NCI-H2107 (cell line): ENCODE measurements at regions not wholly inside any gene's neighbourhood (a gene's known extent, or its start where the extent isn't known, plus 50 kb on each side); places are given as distances from the start of the nearest gene placed in this dataset.
"Not testable (repeated sequence)": the region's sequence is repeated elsewhere in the genome, so short reads cannot be mapped to it uniquely, and the experiment has no call there.

ENCODE experiments used
- DNase-seq: peaks from one replicate; lab custom pipeline; 2025; lab: John Stamatoyannopoulos, UW

DNA sequence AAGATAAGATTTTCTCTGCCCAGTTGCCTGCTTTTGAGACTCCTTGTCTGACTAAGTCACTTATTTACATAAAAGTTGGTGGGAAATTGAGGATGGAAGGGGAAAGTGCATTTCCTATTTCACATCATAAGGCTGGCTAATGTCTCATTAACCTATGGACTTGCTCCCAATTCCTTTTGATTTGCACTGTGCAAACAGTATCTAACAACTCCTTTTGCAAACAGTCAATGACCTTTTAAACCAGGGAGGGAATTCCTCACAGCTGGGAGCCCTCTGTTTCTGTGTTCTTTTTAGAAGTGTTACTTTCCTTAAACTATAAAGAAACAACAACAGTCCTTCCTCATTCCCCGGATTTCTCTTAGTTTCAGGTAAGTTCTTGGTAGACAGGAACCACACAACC lies 272.8 kb downstream of the RND3 start:
- DNase-seq, result no peak

DNA sequence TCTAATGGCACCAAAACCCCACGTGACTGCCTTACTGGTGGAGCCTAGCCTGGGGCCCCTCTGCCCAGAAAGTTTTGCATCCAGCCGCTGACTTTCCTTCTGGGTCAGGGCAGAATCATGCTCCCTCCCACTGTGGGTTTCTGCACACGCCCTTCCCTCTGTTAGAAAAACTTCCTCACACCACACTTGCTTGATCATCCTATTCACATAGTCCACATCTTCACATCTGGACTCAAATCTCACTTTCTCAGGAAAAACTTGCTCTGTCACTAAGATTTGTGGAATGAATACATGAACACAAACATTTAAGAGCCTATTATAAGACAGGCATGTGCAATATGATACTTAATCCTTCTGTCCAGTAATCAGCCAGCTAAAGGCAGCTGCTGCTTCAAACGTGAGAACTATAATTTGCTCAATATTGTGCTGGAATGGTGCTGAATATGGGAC lies 274.7 kb downstream of the RND3 start:
- no peak for DNase-seq

DNA sequence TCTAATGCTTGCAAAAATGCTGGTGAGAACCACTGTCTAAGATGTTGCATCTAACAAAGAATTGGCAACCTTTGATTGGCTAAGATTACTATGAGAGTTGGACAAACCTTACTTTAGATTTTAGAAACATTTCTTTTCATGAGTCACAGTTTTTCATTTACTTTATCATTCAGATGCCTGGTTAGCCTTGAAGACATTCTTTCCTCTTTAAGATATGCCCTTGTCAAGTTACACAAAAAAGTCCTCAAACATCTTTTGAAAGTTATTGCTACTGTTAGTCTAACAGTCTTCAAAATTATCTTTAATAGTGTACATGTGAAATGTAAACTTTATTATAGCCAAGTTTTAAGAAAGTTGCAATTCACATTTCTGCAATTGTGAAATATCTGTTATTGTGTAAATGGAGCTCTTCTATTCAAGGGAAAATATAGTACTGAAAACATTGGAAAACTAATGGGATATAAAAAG lies 276.3 kb downstream of the RND3 start:
- no peak for DNase-seq

DNA sequence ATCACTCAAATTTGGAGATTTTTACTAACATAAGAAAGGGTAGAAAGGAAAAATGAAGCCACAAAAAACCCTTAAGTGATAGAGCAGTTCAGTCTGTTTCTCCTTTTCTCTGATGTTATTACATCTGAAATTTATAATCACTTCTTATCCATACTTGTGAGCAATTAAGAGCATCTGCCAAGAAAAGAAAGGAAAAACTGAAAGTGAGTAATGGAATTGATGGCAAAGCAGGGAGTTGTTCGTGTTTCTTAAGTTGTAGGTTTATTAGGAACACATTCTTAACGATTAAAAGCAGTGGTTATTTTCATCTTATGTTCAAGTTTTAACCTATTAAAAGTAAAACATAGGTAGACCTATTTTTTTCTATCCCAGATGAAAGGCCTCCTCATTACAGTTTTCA lies 277.7 kb downstream of the RND3 start:
- DNase-seq, result no peak

DNA sequence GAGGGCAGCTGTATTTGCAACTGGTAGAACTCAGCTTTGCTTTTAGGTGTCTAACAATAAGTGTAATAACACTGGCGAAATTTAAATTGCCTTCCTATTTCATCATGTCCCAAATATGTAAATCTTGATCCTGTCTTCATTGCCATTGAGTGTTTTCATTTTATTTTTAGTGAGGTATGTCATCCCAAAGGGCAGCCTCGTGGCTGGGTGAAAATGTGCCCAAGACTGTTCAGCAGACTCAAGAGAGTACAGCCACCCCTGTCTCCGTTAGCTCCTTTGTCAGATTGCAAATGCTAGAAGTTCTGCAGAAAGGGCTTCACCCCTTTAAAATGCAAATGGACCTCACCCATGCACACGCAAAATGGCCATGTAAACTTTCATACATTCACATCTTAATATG lies 278.8 kb downstream of the RND3 start:
- no peak for DNase-seq

DNA sequence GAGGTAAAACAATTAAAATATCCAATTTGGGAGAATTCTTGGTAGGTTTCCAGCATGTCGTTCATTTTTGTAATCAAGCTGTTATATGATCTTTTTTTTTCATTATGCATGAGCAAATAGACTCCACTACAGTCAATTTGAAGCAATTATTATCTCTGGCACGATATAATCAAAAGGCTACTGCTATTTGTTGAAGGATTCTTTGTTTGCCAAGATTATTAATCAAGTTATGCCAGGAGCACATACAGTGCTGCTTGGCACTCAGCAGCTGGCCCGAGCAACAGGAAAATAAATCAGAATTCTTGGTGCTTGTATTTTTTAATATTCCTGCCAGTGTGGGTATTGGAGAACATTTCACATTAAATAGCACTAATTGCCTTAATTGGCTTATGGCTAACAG lies 279.5 kb downstream of the RND3 start:
- no peak for DNase-seq

DNA sequence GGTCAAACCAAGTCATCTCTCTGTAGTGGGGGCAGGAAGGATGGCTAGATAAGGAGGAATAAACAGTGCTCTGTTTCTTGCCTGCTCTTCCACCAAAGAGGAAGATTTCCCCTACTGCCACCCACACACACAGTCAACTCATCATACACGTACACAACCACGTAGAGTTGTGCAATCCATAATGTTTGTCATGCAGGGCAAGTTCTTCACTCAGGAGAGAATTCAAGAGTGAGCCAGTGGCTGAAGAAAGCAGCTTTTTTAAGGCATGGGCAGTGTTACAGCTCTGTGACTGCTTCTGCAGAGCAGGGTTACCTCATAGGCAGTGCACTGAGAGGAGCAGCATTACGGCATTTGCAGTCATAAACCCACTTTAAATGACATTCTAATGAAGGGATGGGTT lies 283.0 kb downstream of the RND3 start:
- no peak for DNase-seq

DNA sequence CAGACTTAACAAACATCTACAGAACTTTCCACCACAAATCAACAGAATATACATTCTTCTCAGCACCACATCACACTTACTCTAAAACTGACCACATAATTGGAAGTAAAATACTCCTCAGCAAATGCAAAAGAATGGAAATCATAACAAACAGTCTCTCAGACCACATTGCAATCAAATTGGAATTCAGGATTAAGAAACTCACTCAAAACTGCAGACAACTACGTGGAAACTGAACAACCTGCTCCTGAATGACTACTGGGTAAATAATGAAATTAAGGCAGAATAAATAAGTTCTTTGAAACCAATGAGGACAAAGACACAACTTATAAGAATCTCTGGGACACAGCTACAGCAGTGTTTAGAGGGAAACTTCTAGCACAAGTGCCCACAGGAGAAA lies 292.7 kb downstream of the RND3 start:
- DNase-seq, result not testable (repeated sequence)

DNA sequence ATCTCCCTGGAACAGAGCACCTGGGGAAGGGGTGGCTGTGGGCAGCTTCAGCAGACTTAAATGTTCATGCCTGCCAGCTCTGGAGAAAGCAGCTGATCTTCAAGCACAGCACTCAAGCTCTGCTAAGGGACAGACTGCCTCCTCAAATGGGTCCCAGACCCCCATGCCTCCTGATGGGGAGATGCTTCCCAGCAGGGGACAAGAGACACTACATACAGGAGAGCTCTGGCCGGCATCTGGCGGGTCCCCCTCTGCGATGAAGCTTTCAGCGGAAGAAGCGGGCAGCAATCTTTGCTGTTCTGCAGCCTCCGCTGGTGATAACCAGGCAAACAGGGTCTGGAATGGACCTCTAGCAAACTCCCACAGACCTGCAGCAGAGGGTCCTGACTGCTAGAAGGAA lies 294.8 kb downstream of the RND3 start:
- no peak for DNase-seq

DNA sequence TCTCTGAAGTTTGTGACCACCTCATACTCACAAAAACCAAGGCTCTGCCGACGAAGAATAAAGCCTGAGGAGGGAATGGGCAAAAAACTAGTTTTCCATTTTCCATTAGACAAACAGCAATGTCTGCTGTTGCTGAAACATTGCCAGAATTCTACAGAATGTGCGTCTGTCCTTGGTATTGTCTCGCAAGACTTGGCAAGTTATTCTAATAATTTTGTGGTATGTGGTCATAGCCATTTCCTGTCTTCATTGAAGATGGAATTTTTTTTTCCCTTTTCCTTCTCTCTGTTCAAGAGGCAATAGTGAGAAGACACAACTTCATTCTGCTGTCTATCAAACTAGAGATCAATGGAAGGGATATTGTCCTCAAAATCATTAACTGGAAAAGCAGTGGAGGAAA lies 296.1 kb downstream of the RND3 start:
- no peak for DNase-seq

DNA sequence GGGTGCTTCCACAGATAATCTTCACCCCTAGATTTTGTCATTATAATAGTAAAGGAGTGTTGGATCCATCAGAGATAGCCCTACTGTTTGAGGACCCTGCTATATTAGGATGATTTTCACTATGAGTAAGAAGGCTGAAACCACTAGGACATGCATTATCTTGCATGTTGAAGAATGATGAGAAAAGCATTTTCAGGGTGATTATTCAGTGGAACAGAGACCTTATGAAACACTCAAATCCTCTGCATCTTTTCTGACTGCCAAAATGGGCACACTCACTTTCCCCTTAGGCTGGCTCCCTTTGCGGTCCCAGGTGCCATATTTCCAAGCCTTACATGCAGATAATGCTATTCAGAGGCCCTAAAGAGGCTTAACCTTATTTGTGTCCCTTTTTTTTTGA lies 296.9 kb downstream of the RND3 start:
- no peak for DNase-seq

DNA sequence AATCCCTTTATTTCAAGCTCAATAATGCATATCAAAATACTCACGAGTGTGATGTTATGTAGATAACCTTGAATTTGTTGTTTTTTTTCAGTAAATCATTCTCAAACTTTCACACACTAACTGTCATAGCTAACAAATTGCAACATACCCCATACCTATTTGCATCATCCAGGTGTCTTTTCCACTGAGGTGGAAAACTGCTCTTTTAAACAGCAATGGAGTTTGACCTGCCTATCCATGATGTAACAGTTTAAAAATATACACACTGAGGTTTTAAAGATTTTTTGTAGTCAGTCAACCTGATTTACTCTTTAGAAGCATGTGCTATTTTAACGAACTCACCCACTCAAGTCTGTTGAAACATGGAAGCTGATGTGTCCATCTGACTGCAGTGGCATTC lies 298.7 kb downstream of the RND3 start:
- no peak for DNase-seq

DNA sequence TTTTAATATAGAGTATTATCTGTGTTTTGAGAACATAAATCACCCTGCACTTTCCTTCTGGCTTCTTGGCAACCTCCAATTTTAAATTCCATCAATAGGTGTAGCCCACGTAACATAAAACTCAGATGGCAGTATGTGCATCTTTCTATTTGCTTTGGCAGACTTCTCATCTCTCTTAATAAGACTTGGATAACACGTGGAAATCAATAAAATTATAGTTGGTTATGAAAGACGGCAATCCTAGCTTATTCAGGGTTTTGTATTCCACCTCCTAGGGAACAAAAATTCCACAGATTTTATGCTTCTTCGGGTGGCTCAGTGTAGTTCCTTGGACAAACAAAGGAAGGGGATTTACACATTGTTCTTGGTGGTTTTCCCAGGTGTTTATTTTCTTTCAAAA lies 299.3 kb downstream of the RND3 start:
- no peak for DNase-seq

DNA sequence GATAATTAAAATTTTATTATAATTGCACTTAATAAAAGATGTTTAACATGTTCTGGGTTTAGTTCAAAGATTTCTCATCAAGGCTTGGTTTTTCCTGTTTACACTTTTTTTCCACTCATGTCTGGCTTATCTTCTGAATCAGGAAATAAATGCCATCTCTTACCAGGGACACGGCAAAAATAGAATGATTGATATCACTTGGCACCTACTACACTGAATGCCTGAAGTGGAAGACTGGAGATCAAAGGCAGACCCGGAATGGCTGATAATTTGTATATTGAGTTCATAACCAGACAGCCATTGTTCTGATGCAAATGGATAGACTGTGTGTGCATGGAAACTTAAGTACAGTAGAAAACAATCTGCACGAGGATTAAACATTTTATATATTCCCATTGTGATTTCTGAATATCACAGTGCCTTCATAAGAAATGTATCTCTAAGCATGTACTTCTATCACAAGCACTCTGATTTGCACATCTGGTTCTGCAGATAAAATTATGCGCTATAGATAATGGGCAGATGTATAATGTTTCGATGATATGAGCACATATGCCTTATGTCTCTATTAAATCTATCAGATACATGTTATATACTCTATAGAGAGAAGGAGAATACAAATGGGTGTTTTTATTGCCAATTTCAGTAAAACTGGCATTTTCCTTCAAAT lies 304.8 kb downstream of the RND3 start:
- no peak for DNase-seq

DNA sequence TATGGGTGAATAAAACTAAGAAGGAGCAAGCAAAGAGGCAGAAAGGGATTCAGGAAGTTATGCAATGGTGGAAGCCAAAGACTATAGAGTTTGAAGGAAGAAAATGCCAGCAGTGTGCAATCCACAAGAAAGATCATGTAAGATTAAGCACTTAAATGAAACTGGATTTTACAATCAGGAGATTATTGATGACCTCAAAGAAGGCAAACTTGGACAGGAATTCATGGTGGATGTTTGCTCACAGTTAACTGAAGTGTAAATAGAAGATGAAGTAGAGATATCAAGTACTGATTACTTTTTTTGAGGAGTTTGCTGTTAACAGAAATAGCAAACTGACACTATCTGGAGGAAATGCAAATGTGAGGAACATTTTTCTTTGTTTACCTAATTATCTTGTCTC lies 308.9 kb downstream of the RND3 start:
- no peak for DNase-seq

DNA sequence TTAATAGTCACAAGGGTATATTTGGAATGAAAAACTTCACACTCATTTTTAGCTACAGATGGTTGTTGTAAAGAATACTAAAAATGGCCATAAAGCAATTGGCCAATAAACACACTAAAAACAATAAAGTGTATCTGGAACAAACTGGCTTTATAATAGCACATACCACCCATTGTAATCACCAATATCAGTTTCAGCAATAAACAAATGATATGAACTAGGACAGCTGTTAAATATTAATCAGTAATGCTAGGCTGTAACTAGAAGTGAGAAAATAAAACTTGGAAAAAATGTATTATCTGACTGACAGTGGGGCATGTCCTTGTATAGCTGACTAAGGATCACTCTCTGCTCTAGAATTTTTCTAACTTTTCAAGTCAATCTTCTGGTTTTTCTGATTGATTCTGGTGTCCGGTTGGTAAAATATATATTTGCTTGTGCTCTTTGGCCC lies 312.5 kb downstream of the RND3 start:
- DNase-seq, result no peak

DNA sequence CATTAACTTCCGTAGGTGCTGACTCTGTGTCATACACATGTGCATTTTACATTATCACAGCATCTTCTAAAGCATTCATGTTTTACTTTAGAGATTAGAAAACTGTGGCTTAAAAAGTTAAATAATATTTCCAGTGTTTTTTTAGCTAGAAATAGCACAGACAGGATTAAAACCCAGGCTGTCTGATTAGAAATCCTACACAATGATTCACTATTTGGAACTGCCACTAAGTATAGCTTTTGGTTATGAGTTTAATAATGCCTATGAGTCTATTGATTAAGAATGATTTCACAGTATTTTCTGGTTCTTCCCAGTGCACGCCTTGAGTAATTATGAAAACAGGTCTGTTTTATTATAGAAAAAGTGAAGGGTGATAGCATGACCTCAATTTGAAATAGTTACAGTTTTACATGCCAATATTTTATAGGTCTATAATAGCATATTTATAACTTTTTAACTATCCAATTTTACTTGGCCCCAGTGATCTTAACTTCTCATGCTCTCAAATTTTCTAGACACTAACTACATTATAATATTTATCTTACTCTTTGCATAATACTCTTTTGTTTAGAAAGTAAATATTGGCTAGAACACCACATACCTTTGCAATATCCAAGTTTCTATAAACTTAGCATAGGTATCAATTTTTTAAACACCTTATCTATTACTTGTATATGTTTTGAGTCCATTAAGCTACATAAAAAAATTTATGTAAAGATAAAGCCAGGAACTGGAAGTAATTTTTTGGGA lies 313.2 kb downstream of the RND3 start:
- no peak for DNase-seq

DNA sequence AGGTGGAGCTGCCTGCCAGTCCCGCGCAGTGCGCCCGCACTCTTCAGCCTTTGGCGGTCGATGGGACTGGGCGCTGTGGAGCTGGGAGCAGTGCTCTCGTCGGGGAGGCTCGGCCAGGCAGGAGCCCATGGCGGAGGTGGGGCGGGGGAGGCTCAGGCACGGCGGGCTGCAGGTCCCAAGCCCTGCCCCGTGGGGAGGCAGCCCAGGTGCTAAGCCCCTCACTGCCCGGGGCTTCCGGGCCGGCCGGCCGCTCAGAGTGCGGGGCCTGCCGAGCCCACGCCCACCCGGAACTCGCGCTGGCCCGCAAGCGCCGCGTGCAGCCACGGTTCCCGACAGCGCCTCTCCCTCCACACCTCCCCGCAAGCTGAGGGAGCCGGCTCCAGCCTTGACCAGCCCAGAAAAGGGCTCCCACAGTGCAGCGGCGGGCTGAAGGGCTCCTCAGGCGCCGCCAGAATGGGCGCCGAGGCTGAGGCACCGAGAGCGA lies 316.4 kb downstream of the RND3 start:
- no peak for DNase-seq

DNA sequence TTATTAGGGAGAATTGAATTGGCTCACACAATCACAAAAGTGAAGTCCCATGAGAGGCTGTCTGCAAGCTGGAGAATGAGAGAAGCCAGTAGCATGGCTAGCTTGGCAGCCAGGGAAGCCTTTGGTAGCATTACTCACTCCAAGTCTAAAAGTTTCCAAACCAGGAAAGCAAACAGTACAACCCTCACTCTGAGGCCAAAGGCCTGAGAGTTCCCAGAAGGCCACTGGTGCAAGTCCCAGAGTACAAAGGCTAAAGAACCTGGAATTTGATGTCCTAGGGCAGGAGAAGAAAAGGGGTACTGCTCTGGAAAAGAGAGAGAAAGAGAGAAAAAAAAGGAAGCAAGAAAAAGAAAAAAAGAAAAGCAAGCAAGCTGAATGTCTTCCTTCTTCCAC lies 318.2 kb downstream of the RND3 start:
- DNase-seq, result no peak

DNA sequence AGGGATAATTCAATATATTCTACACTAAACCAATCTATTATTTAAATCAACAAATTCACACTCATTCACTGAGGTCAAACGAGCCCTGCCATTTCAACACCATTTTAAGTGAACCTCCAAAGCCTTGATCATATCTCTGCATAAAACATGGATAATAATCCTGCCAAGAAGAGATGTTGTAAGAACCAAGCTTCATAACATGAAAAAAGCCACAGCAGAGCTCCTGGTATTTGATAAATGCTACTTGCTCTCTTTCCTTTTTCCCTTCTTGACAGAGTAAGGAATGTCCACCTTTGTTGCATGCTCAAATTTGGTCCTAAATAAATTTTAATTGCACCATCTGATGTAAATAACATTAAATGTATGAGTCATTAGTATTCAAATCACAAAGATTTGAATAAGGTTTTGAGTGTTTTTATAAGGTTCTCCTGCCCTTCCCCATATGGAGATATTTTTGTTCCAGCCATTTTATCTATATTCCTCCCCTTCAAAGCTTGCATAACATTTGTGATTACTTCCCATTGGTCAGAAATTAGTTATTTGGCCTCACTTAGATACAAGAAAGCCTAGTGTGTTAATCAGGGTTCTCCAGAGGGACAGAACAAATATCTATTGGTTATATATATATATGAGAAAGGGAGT lies 318.8 kb downstream of the RND3 start:
- DNase-seq, result no peak

DNA sequence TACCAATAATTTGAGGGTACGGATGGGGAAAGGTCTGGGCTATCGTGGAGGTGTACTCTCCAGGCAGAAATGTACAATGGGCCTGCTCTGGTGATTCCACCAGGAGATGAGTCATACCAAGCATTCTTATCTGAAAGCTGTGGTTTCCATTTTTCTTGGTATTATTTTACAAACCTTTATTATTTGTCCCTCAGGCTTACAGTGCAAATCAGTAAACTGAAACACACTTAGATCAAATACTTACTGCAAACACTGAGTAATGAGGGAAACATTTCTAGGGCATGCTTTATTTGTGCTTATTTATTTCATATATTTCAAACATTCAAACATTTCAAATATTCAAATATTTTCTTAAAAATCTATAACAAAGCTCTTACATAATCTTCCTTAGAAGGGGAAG lies 319.8 kb downstream of the RND3 start:
- no peak for DNase-seq

DNA sequence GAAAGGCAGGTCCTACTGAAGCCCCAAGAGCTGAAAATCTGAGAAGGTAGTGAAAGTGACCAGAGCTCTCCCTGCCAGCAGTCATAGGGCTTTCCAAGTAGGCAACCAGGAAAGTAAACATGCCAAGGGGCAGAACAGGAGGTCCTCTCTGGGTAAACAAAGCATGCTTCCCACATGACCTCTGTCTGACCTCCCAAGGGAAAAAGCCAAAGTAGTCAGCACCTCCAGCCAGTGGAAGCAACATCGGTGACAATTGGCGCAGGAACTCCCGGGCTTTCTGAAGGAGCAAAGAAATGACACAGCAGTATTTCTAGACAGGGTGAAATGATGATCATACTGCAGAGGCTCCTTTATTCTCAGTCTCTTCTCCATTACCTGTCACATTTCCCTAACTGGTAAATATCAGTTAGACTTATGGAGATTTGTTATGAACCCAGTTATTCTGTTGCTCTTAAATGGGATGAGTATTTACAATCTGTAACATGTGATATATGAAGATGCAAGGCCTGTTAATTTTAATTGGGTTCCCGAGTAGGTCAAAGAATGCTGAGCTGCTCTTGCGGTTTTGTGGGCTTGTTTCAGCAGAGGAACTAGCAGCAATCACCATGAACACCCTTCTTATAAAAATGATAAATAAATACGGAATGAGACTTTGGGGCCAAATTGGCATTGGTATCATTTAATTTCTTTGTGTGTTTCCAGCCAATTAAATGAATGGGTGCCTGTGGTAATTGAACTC lies 321.0 kb downstream of the RND3 start:
- DNase-seq, result no peak

DNA sequence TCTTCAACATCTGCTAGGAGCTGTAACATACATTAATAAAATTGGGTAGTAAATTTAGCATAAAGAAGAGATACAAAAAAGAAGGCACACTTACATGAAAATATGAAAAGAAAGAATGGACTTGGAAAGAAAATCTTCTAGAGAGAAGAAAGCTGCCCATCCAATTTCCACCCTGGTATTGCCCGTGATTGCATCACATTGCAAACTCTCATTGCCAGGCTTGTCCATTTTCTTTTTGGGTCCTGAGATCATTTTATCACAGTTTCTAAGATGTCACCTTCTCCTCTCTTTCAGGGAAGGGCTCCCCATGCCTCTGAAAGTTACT lies 321.5 kb downstream of the RND3 start:
- DNase-seq, result no peak
